ENCODE measurements at regions not wholly inside any gene's neighbourhood (a gene's known extent, or its start where the extent isn't known, plus 50 kb on each side); places are given as distances from the start of the nearest gene placed in this dataset.

- no peak overlapping the region for H2BK5ac ChIP-seq (ENCODE audit: low read depth, low read length)
- H3K4me1 ChIP-seq (replicated peaks in 1 of 4; ENCODE audit: control insufficient read depth in 3 of 4, insufficient read depth in 4 of 4, low read length in 3 of 4) = no peaks in the 10 kb centered on the region
- H4K8ac ChIP-seq (ENCODE audit: extremely low read depth, insufficient read depth, low read length) = no peak overlapping the region
- no peaks in the 10 kb centered on the region for H3K27me3 ChIP-seq (replicated peaks in 1 of 4; ENCODE audit: control insufficient read depth in 3 of 4, extremely low read depth in 1 of 4, insufficient read depth in 3 of 4, low read length in 3 of 4)
- H4K5ac ChIP-seq (ENCODE audit: insufficient read length, low read depth, low read length) = no peak overlapping the region
- no peak overlapping the region for H2BK120ac ChIP-seq (replicated peaks; ENCODE audit: low read depth, low read length)
- H3K27ac ChIP-seq (ENCODE audit: low read depth, low read length) = no peak overlapping the region
- H4K91ac ChIP-seq (replicated peaks; ENCODE audit: insufficient read length, low read length) = no peak overlapping the region
- no peak overlapping the region for H2BK20ac ChIP-seq (ENCODE audit: low read length)
- no peak overlapping the region for H3K9ac ChIP-seq (replicated peaks in 1 of 4; ENCODE audit: extremely low read depth in 1 of 4, low read depth in 3 of 4, low read length in 3 of 4)
- no peaks in the 10 kb centered on the region for H3K23me2 ChIP-seq (ENCODE audit: low read depth, low read length)
- TF ChIP-seq SP1 (IDR thresholded peaks at IDR 0.05; ENCODE audit: low read depth, low read length) = no peak
- no peak for TF ChIP-seq USF2 (IDR thresholded peaks at IDR 0.05; ENCODE audit: low read length)
- no peak for TF ChIP-seq POU5F1 (IDR thresholded peaks at IDR 0.05; ENCODE audit: low read depth, low read length)
- no peak for TF ChIP-seq SIRT6 (IDR thresholded peaks at IDR 0.05; ENCODE audit: low read length)
- TF ChIP-seq CTBP2 (IDR thresholded peaks at IDR 0.05; ENCODE audit: borderline replicate concordance, insufficient read depth, insufficient read length, low read length) = no peak
- TF ChIP-seq YY1 (IDR thresholded peaks at IDR 0.05; ENCODE audit: low read depth, low read length) = no peak
- TF ChIP-seq TCF12 (IDR thresholded peaks at IDR 0.05; ENCODE audit: low read depth, low read length) = no peak
- H3K18ac ChIP-seq (ENCODE audit: extremely low read depth, low read length) = no peak overlapping the region
- peaks cover 0 to 2% of the 10 kb centered on the region in 2 experiments for H4K20me1 ChIP-seq (replicated peaks in 1 of 2; ENCODE audit: control insufficient read depth in 1 of 2, insufficient read depth in 2 of 2, low read length in 2 of 2)
- H3K79me2 ChIP-seq (ENCODE audit: control insufficient read depth in 1 of 2, insufficient read depth in 2 of 2, low read length in 2 of 2) = no peaks in the 10 kb centered on the region
- no peak for DNase-seq (ENCODE audit: low read depth in 1 of 2, low spot score in 2 of 2)
- POLR2A ChIA-PET (ENCODE audit: partially characterized antibody) = no interaction called here
- H2BK15ac ChIP-seq (ENCODE audit: low read length) = no peak overlapping the region
- FAIRE-seq = no peak
- no peak overlapping the region for H2AFZ ChIP-seq (ENCODE audit: low read length)
- H2AK5ac ChIP-seq (ENCODE audit: low read depth, low read length) = no peak overlapping the region
- CTCF ChIA-PET (ENCODE audit: partially characterized antibody) = interaction anchor here (1.6 kb wide), 1 partner anchor 283 kb away, joined by 4 read pairs; no protein-coding TSS in a partner anchor
- H3K4ac ChIP-seq (replicated peaks; ENCODE audit: insufficient read length, low read depth, low read length) = no peak overlapping the region
- no peaks in the 10 kb centered on the region for H3K36me3 ChIP-seq (ENCODE audit: control insufficient read depth in 2 of 4, insufficient read depth in 4 of 4, low read length in 3 of 4)
- no peak overlapping the region for H3K23ac ChIP-seq (ENCODE audit: insufficient read length)
- WGBS, 2 experiments (ENCODE audit: extremely low coverage in 1 of 2, insufficient coverage in 1 of 2, insufficient read length in 1 of 2, insufficient replicate concordance in 2 of 2, low coverage in 1 of 2, low lambda C conversion rate in 2 of 2, missing lambda C conversion rate in 1 of 2) = 93% methylated on average over 7 of the region's 7 CpGs; no CpG with 5 or more reads in 1 of the 2 experiments
- H3K79me1 ChIP-seq (ENCODE audit: low read depth, low read length) = no peaks in the 10 kb centered on the region
- no peak overlapping the region for H3K56ac ChIP-seq (replicated peaks; ENCODE audit: insufficient read length, low read depth, low read length)
- H3K4me2 ChIP-seq (ENCODE audit: insufficient read depth in 1 of 2, low read depth in 2 of 2, low read length in 2 of 2) = no peak overlapping the region
- H3K4me3 ChIP-seq (ENCODE audit: extremely low read depth in 1 of 4, insufficient read depth in 2 of 4, low read depth in 3 of 4, low read length in 4 of 4) = no peak overlapping the region
- no peak overlapping the region for H2BK12ac ChIP-seq (ENCODE audit: low read depth, low read length)
- no peak overlapping the region for H3K14ac ChIP-seq (ENCODE audit: insufficient read length)
- no peaks in the 10 kb centered on the region for H3K9me3 ChIP-seq (ENCODE audit: insufficient read depth in 2 of 2, low read depth in 1 of 2, low read length in 1 of 2)
Observed at GRCh38 chr10:94104316-94105000, 110.7 kb downstream of the PLCE1 start.

Measured in H1 (cell line).